ENCODE measurements at regions not wholly inside any gene's neighbourhood (a gene's known extent, or its start where the extent isn't known, plus 50 kb on each side); places are given as distances from the start of the nearest gene placed in this dataset.

DNA sequence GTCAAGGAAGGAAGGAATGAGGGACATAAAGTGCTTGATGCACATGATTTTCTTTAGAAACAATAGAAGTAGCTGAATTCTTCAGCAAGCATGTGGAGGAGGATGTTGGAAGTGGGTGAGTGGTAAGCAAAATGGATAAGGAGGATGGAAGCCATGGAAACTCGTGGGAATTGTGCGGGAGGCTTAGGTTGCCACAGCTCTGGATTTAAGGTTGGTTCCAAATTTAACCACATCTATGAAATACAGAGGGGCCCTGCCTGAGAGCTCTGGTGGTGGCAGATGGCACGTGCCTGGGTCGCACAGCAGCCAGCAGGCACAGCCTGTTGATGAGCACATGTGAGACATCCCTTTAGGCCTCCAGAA is 284.7 kb downstream of the SMARCA2 start:
- DNase-seq = no peak
- no peak overlapping the region for H3K4me3 Mint-ChIP-seq (ENCODE audit: unreplicated experiment)
- TF ChIP-seq CTCF (IDR thresholded peaks at IDR 0.05; ENCODE audit: partially characterized antibody, unreplicated experiment) = no peak
- no peaks in the 10 kb centered on the region for H3K27me3 Mint-ChIP-seq (ENCODE audit: unreplicated experiment)
- peaks cover 8% of the 10 kb centered on the region for H3K36me3 Mint-ChIP-seq (ENCODE audit: unreplicated experiment)
- H3K9me3 Mint-ChIP-seq (ENCODE audit: unreplicated experiment) = peaks cover 7% of the 10 kb centered on the region
- peaks cover 15% of the 10 kb centered on the region for H3K4me1 Mint-ChIP-seq (ENCODE audit: low read depth, unreplicated experiment)
- peak overlapping the region; percentile 44 for H3K27ac Mint-ChIP-seq (ENCODE audit: unreplicated experiment)

DNA sequence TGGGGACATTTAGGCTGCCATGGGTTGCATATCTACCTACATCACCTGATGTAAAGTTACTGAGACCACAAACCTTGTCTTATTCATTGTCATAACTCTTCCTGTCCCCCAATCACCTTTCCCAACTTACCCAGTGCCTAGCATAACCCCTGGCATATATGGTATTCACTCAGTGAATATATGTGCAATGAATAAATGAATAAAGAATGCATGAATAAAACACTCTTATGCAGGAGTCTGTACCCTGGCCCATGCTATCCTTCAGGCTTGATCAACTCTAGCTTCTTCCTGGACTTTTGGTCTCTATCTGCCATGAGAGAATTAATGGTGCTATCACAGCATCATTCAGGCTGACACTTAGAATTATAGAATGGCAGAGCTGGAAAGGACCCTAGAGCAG is 285.2 kb downstream of the SMARCA2 start:
- Mint-ChIP-seq H3K4me3 (ENCODE audit: unreplicated experiment) (no peak overlapping the region), H3K36me3 (ENCODE audit: unreplicated experiment) (peaks cover 8% of the 10 kb centered on the region), H3K4me1 (ENCODE audit: low read depth, unreplicated experiment) (peaks cover 15% of the 10 kb centered on the region), H3K27me3 (ENCODE audit: unreplicated experiment) (no peaks in the 10 kb centered on the region), H3K9me3 (ENCODE audit: unreplicated experiment) (peaks cover 5% of the 10 kb centered on the region), H3K27ac (ENCODE audit: unreplicated experiment) (no peak overlapping the region)
- DNase-seq = no peak
- TF ChIP-seq CTCF (IDR thresholded peaks at IDR 0.05; ENCODE audit: partially characterized antibody, unreplicated experiment) = no peak

DNA sequence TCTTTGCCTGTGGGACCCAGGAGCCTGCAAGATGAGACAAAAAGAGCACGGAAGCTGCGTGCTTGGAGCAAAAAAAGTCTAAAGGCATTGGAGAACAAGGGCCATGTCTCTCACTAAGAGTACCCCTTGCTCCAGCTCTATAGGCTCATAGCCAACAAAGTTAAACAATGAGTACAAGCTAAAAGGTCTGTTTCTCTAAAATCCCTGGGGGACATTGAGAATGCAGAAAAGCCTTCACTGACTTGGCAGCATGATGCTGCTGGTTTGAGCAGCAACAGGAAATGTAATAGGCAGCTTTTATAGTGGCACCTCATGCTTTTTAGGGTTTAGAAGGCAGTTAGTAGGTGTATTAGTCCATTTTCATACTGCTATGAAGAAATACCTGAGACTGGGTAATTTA is 287.5 kb downstream of the SMARCA2 start:
- peaks cover 8% of the 10 kb centered on the region for H3K36me3 Mint-ChIP-seq (ENCODE audit: unreplicated experiment)
- peaks cover 15% of the 10 kb centered on the region for H3K4me1 Mint-ChIP-seq (ENCODE audit: low read depth, unreplicated experiment)
- no peak overlapping the region for H3K27ac Mint-ChIP-seq (ENCODE audit: unreplicated experiment)
- peaks cover 3% of the 10 kb centered on the region for H3K9me3 Mint-ChIP-seq (ENCODE audit: unreplicated experiment)
- H3K4me3 Mint-ChIP-seq (ENCODE audit: unreplicated experiment) = no peak overlapping the region
- no peak for TF ChIP-seq CTCF (IDR thresholded peaks at IDR 0.05; ENCODE audit: partially characterized antibody, unreplicated experiment)
- DNase-seq = no peak
- H3K27me3 Mint-ChIP-seq (ENCODE audit: unreplicated experiment) = no peaks in the 10 kb centered on the region

- H3K9me3 Mint-ChIP-seq (ENCODE audit: unreplicated experiment) = peaks cover 3% of the 10 kb centered on the region
- DNase-seq = no peak
- no peak overlapping the region for H3K4me3 Mint-ChIP-seq (ENCODE audit: unreplicated experiment)
Observed at GRCh38 chr9:2303056-2303455, 287.9 kb downstream of the SMARCA2 start.

GRCh38 chr9:2307480-2307879 is 292.3 kb downstream of the SMARCA2 start:
- no peaks in the 10 kb centered on the region for H3K9me3 Mint-ChIP-seq (ENCODE audit: unreplicated experiment)
- no peak for DNase-seq
- no peak for TF ChIP-seq CTCF (IDR thresholded peaks at IDR 0.05; ENCODE audit: partially characterized antibody, unreplicated experiment)
- H3K36me3 Mint-ChIP-seq (ENCODE audit: unreplicated experiment) = peaks cover 9% of the 10 kb centered on the region
- no peaks in the 10 kb centered on the region for H3K4me1 Mint-ChIP-seq (ENCODE audit: low read depth, unreplicated experiment)
- H3K27ac Mint-ChIP-seq (ENCODE audit: unreplicated experiment) = no peak overlapping the region
- no peaks in the 10 kb centered on the region for H3K27me3 Mint-ChIP-seq (ENCODE audit: unreplicated experiment)
- no peak overlapping the region for H3K4me3 Mint-ChIP-seq (ENCODE audit: unreplicated experiment)

More at GRCh38 chr9:2303056-2303455, 287.9 kb downstream of the SMARCA2 start:
- Mint-ChIP-seq H3K36me3 (ENCODE audit: unreplicated experiment) (peaks cover 8% of the 10 kb centered on the region), H3K4me1 (ENCODE audit: low read depth, unreplicated experiment) (peaks cover 15% of the 10 kb centered on the region), H3K27me3 (ENCODE audit: unreplicated experiment) (no peaks in the 10 kb centered on the region), H3K27ac (ENCODE audit: unreplicated experiment) (no peak overlapping the region)
- TF ChIP-seq CTCF (IDR thresholded peaks at IDR 0.05; ENCODE audit: partially characterized antibody, unreplicated experiment) = no peak

All from glutamatergic neuron (in vitro differentiated cells).